ENCODE measurements at regions not wholly inside any gene's neighbourhood (a gene's known extent, or its start where the extent isn't known, plus 50 kb on each side); places are given as distances from the start of the nearest gene placed in this dataset.

DNA sequence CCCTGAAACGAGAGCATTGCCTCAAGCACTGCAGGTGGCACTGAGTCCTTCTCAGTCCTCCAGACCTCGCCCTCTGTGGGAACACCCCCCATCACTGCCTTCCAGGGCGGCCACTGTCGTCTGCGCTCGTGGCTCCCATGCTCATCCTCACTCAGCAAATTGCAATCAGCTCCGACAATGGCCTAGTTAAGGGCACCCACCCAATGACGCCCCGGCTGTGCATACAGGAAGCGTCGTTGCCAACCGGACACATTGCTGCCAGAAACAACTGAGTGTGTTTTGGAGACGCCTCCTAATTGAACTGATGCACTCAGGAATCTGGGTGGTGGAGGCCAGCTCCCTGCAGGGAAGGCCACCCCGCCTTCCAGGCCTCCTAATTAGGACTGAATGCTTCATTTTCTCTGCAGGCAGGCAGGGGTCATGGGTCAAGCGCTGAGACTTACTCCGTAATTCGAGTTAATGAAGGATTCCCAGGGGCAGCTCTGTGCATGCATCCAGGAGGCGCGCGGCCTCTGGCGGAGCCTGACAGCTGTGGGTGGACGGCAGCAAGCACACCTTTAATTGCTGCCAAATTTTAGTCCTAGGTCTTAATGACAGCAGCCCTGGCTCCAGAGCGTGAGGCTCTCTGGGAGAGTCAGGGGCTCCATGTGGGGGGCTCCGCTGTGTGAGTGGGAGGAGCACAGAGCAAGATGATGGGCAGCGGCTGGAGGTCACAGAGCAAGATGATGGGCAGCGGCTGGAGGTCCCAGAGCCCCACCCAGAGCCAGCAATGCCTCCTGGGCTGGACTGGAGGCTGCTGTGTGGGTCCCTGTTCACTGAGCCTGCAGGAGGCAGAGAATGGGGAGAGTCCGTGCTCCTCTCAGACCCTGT is 199.0 kb downstream of the BRD1 start:
- DNase-seq (ENCODE audit: low read depth in 1 of 2, low spot score in 1 of 2) = no peak
- no peak for TF ChIP-seq POLR2AphosphoS5 (IDR thresholded peaks at IDR 0.05; ENCODE audit: low read depth)
- no peak for TF ChIP-seq REST (IDR thresholded peaks at IDR 0.05; ENCODE audit: insufficient replicate concordance, low read depth)
- no peak for TF ChIP-seq SPI1 (IDR thresholded peaks at IDR 0.05; ENCODE audit: borderline replicate concordance, low read depth)
- TF ChIP-seq GABPA (IDR thresholded peaks at IDR 0.05; ENCODE audit: low read depth) = no peak
- TF ChIP-seq CTCF (IDR thresholded peaks at IDR 0.05; ENCODE audit: insufficient read depth, low read length) = no peak
- Histone ChIP-seq H3K4me3 (replicated peaks; ENCODE audit: insufficient read depth, low read length) (no peak overlapping the region), H3K27ac (replicated peaks) (no peak overlapping the region), H3K27me3 (ENCODE audit: insufficient read depth, poor library complexity, severe bottlenecking) (no peaks in the 10 kb centered on the region)

- DNase-seq (ENCODE audit: low read depth in 1 of 2, low spot score in 1 of 2) = no peak
- H3K27me3 ChIP-seq (ENCODE audit: insufficient read depth, poor library complexity, severe bottlenecking) = no peaks in the 10 kb centered on the region
- no peak overlapping the region for H3K4me3 ChIP-seq (replicated peaks; ENCODE audit: insufficient read depth, low read length)
- TF ChIP-seq GABPA (IDR thresholded peaks at IDR 0.05; ENCODE audit: low read depth) (no peak), REST (IDR thresholded peaks at IDR 0.05; ENCODE audit: insufficient replicate concordance, low read depth) (no peak), POLR2AphosphoS5 (IDR thresholded peaks at IDR 0.05; ENCODE audit: low read depth) (no peak), SPI1 (IDR thresholded peaks at IDR 0.05; ENCODE audit: borderline replicate concordance, low read depth) (no peak), CTCF (IDR thresholded peaks at IDR 0.05; ENCODE audit: insufficient read depth, low read length) (no peak)
- H3K27ac ChIP-seq (replicated peaks) = no peak overlapping the region
Measured at GRCh38 chr22:49627217-49628181, 200.2 kb downstream of the BRD1 start.

- H3K4me3 ChIP-seq (replicated peaks; ENCODE audit: insufficient read depth, low read length) = no peak overlapping the region
- no peaks in the 10 kb centered on the region for H3K27me3 ChIP-seq (ENCODE audit: insufficient read depth, poor library complexity, severe bottlenecking)
- DNase-seq (ENCODE audit: low read depth in 1 of 2, low spot score in 1 of 2) = no peak
- H3K27ac ChIP-seq (replicated peaks) = no peak overlapping the region
- TF ChIP-seq REST (IDR thresholded peaks at IDR 0.05; ENCODE audit: insufficient replicate concordance, low read depth) (no peak), POLR2AphosphoS5 (IDR thresholded peaks at IDR 0.05; ENCODE audit: low read depth) (no peak), GABPA (IDR thresholded peaks at IDR 0.05; ENCODE audit: low read depth) (no peak), SPI1 (IDR thresholded peaks at IDR 0.05; ENCODE audit: borderline replicate concordance, low read depth) (no peak)
Measured at GRCh38 chr22:49626361-49627216, 201.1 kb downstream of the BRD1 start.

Measured in HL-60 (cell line).